ENCODE measurements at regions not wholly inside any gene's neighbourhood (a gene's known extent, or its start where the extent isn't known, plus 50 kb on each side); places are given as distances from the start of the nearest gene placed in this dataset.
A peak's percentile ranks its signal among the peaks of the same experiment; 100 is the strongest.
"Not testable (repeated sequence)": the region's sequence is repeated elsewhere in the genome, so short reads cannot be mapped to it uniquely, and the experiment has no call there.

- DNase-seq (ENCODE audit: low read depth): no peak
- no peak overlapping the region for H3K4me3 ChIP-seq (ENCODE audit: low read depth, low read length)
- TF ChIP-seq, protein P1, sequence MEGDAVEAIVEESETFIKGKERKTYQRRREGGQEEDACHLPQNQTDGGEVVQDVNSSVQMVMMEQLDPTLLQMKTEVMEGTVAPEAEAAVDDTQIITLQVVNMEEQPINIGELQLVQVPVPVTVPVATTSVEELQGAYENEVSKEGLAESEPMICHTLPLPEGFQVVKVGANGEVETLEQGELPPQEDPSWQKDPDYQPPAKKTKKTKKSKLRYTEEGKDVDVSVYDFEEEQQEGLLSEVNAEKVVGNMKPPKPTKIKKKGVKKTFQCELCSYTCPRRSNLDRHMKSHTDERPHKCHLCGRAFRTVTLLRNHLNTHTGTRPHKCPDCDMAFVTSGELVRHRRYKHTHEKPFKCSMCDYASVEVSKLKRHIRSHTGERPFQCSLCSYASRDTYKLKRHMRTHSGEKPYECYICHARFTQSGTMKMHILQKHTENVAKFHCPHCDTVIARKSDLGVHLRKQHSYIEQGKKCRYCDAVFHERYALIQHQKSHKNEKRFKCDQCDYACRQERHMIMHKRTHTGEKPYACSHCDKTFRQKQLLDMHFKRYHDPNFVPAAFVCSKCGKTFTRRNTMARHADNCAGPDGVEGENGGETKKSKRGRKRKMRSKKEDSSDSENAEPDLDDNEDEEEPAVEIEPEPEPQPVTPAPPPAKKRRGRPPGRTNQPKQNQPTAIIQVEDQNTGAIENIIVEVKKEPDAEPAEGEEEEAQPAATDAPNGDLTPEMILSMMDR (conservative IDR thresholded peaks at IDR 0.05; ENCODE audit: low read depth, low read length): no peak
Measured at GRCh38 chr3:72273615-72274014, 488.7 kb upstream of the PROK2 start.

DNA sequence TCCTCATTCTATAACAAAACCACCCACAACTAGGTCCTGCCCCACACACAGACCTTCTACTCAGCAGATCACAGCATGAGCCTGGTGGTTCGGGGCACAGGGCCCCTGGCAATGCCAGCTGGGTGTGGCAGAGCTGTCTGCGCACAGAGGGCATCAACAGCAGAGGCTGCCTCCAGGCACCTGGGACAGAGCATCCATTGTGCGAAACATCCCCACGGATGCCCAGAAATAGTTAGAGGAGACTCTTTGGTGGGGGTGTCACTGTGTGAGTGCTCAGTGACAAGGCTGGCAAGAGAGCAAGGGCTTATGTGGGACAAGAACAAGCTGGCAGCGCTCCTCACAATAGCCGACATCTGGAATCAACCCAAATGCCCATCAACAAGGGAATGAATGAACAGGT lies 487.4 kb upstream of the PROK2 start:
- TF ChIP-seq, protein P1 (conservative IDR thresholded peaks at IDR 0.05; ENCODE audit: low read depth, low read length): no peak
- no peak overlapping the region for H3K4me3 ChIP-seq (ENCODE audit: low read depth, low read length)
- no peak for DNase-seq (ENCODE audit: low read depth)

GRCh38 chr3:72271923-72272322 lies 487.0 kb upstream of the PROK2 start:
- no peak for DNase-seq (ENCODE audit: low read depth)
- TF ChIP-seq, protein P1 (conservative IDR thresholded peaks at IDR 0.05; ENCODE audit: low read depth, low read length): no peak

DNA sequence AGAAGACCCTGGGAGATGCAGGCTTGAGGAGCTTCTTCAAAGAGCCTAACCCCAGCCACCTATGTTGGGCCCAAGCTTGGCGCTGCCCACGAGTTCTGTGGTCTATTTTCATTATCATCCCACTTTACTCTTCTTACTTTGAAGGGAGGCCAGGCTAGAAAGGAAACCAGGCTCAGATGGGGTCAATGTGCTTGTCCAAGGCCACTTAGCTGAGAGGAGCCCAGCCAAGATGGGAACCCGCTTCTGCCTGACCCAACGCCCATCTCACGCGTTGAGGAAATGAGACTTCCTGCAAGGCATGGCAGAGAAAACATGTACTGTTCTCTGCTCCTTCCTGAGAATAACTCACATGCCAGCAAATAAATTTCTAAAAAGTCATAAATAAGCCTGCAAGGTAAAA lies 486.3 kb upstream of the PROK2 start:
- no peak overlapping the region for H3K4me3 ChIP-seq (ENCODE audit: low read depth, low read length)

More at GRCh38 chr3:72271923-72272322, 487.0 kb upstream of the PROK2 start:
- H3K4me3 ChIP-seq (ENCODE audit: low read depth, low read length): no peak overlapping the region

GRCh38 chr3:72270730-72271129 lies 485.8 kb upstream of the PROK2 start:
- TF ChIP-seq, protein P1 (conservative IDR thresholded peaks at IDR 0.05; ENCODE audit: low read depth, low read length): no peak
- DNase-seq (ENCODE audit: low read depth): no peak
- H3K4me3 ChIP-seq (ENCODE audit: low read depth, low read length): no peak overlapping the region

More for the DNA sequence above, 486.3 kb upstream of the PROK2 start:
- TF ChIP-seq, protein P1 (conservative IDR thresholded peaks at IDR 0.05; ENCODE audit: low read depth, low read length): no peak
- no peak for DNase-seq (ENCODE audit: low read depth)

- TF ChIP-seq, protein P1 (conservative IDR thresholded peaks at IDR 0.05; ENCODE audit: low read depth, low read length): no peak
- no peak overlapping the region for H3K4me3 ChIP-seq (ENCODE audit: low read depth, low read length)
- peak; percentile 63 for DNase-seq (ENCODE audit: low read depth)
Measured at GRCh38 chr3:72270072-72270681, 485.2 kb upstream of the PROK2 start.

GRCh38 chr3:72269475-72269874 lies 484.5 kb upstream of the PROK2 start:
- no peak for DNase-seq (ENCODE audit: low read depth)
- TF ChIP-seq, protein P1 (conservative IDR thresholded peaks at IDR 0.05; ENCODE audit: low read depth, low read length): no peak
- no peak overlapping the region for H3K4me3 ChIP-seq (ENCODE audit: low read depth, low read length)

- DNase-seq (ENCODE audit: low read depth); H3K4me3 ChIP-seq (ENCODE audit: low read depth, low read length): not testable (repeated sequence)
Measured at GRCh38 chr3:72266921-72267524, 482.1 kb upstream of the PROK2 start.
